Keratinocyte (primary cell): ENCODE measurements at regions not wholly inside any gene's neighbourhood (a gene's known extent, or its start where the extent isn't known, plus 50 kb on each side); places are given as distances from the start of the nearest gene placed in this dataset.

Source experiments
- DNase-seq: peaks from one replicate; pipeline ENCODE4 v3.0.0-alpha.2; 2011; ENCODE audit warnings: low read depth, missing footprints, low spot score
- FAIRE-seq: peaks from 2 replicates; lab custom pipeline; 2011; peaks lifted over from hg19 to GRCh38; lab: Jason Lieb, UNC
- H2AFZ ChIP-seq: 2 replicates; pipeline ENCODE4 v1.6.0; 2012; ENCODE audit warnings: low read length, control low read depth, inconsistent platforms; ENCODE audit not compliant: control insufficient read depth
- H3K27ac ChIP-seq: 2 replicates; pipeline ENCODE4 v1.5.1; 2011; ENCODE audit warnings: low read length; ENCODE audit not compliant: control insufficient read depth, insufficient read depth
- H3K27me3 ChIP-seq: 3 replicates; pipeline ENCODE4 v1.6.0; 2011; ENCODE audit warnings: low read length; ENCODE audit not compliant: control insufficient read depth, insufficient read depth; ENCODE audit errors: extremely low read depth
- H3K36me3 ChIP-seq, 2 experiments: 2 replicates in 1 of 2; 3 replicates in 1 of 2; pipeline ENCODE4 v1.5.1; 2011; ENCODE audit warnings: low read length in 2 of 2, mild to moderate bottlenecking in 1 of 2; ENCODE audit not compliant: control insufficient read depth in 2 of 2, insufficient read depth in 2 of 2; ENCODE audit errors: extremely low read depth in 1 of 2
- H3K4me1 ChIP-seq: 3 replicates; pipeline ENCODE4 v1.5.1; 2011; ENCODE audit warnings: low read length; ENCODE audit not compliant: control insufficient read depth, insufficient read depth; ENCODE audit errors: extremely low read depth
- H3K4me2 ChIP-seq: 3 replicates; pipeline ENCODE4 v1.6.0; 2011; ENCODE audit warnings: low read depth, low read length; ENCODE audit not compliant: control insufficient read depth, insufficient read depth; ENCODE audit errors: extremely low read depth
- H3K4me3 ChIP-seq, 3 experiments: fragments of 200-600 bp in 1 of 3; sonication (generic) in 1 of 3; 2 replicates in 2 of 3; 3 replicates in 1 of 3; pipeline ENCODE4 v1.5.1; 2011 to 2016; ENCODE audit warnings: low read length in 3 of 3, mild to moderate bottlenecking in 3 of 3, control low read depth in 2 of 3, inconsistent platforms in 1 of 3, low read depth in 1 of 3, mixed read lengths in 1 of 3, mixed run types in 1 of 3, moderate library complexity in 1 of 3; ENCODE audit not compliant: control insufficient read depth in 2 of 3, insufficient read depth in 2 of 3; ENCODE audit errors: extremely low read depth in 1 of 3
- H3K79me2 ChIP-seq: 2 replicates; pipeline ENCODE4 v1.6.0; 2012; ENCODE audit warnings: low read length; ENCODE audit not compliant: control insufficient read depth, insufficient read depth
- H3K9ac ChIP-seq: 3 replicates; pipeline ENCODE4 v1.6.0; 2011; ENCODE audit warnings: low read length; ENCODE audit not compliant: control insufficient read depth, insufficient read depth; ENCODE audit errors: extremely low read depth
- H3K9me1 ChIP-seq: 3 replicates; pipeline ENCODE4 v1.6.0; 2011; ENCODE audit warnings: low read length; ENCODE audit not compliant: control insufficient read depth, insufficient read depth; ENCODE audit errors: extremely low read depth
- H3K9me3 ChIP-seq: 2 replicates; pipeline ENCODE4 v1.5.1; 2012; ENCODE audit warnings: low read depth, low read length; ENCODE audit not compliant: control insufficient read depth
- H4K20me1 ChIP-seq: 3 replicates; pipeline ENCODE4 v1.6.0; 2011; ENCODE audit warnings: low read length; ENCODE audit not compliant: control insufficient read depth, insufficient read depth; ENCODE audit errors: extremely low read depth
- CTCF ChIP-seq, 3 experiments: IDR thresholded peaks in 1 of 3; conservative IDR thresholded peaks in 1 of 3; optimal IDR thresholded peaks in 1 of 3; 2 replicates in 2 of 3; 3 replicates in 1 of 3; pipeline versions ENCODE3 to v1.5.1; 2011; ENCODE audit warnings: low read length in 3 of 3, mild to moderate bottlenecking in 3 of 3, moderate library complexity in 2 of 3, control low read depth in 1 of 3, inconsistent platforms in 1 of 3; ENCODE audit not compliant: insufficient read depth in 2 of 3; ENCODE audit errors: extremely low read depth in 1 of 3
- EZH2 ChIP-seq: IDR thresholded peaks from one replicate; pipeline ENCODE4 v1.6.1; 2012; ENCODE audit warnings: inconsistent platforms, mild to moderate bottlenecking, low read length, moderate library complexity
- dilution Hi-C: fragments of 300-500 bp; cut with MboI; formaldehyde crosslinking; loops from one replicate; pipeline ENCODE4 v1.7.0; 2020; ENCODE audit warnings: low sequenced_read_pairs; ENCODE audit not compliant: extremely low pct_ligation_motif_present

GRCh38 chr9:99573085-99573484 lies 248.6 kb upstream of the NR4A3 start:
- TF ChIP-seq CTCF (optimal IDR thresholded peaks at IDR 0.05 in 1 of 3, IDR thresholded peaks at IDR 0.05 in 1 of 3, conservative IDR thresholded peaks at IDR 0.05 in 1 of 3; ENCODE audit: extremely low read depth in 1 of 3, insufficient read depth in 2 of 3, low read length in 3 of 3) (no peak), EZH2 (no peak)
- no peaks in the 10 kb centered on the region for H3K9me1 ChIP-seq
- FAIRE-seq (no peak), DNase-seq (no peak)
- H3K9me3 ChIP-seq: no peaks in the 10 kb centered on the region
- no peak overlapping the region for H3K4me3 ChIP-seq
- H3K9ac ChIP-seq: no peak overlapping the region
- no peak overlapping the region for H2AFZ ChIP-seq
- no peaks in the 10 kb centered on the region for H4K20me1 ChIP-seq
- no peak overlapping the region for H3K4me2 ChIP-seq
- dilution Hi-C loops: no loop called here
- no peaks in the 10 kb centered on the region for H3K4me1 ChIP-seq
- H3K27ac ChIP-seq: no peak overlapping the region
- H3K36me3 ChIP-seq: no peaks in the 10 kb centered on the region
- H3K79me2 ChIP-seq: no peaks in the 10 kb centered on the region
- H3K27me3 ChIP-seq: no peaks in the 10 kb centered on the region

GRCh38 chr9:99573886-99574285 lies 247.8 kb upstream of the NR4A3 start:
- no peak for FAIRE-seq
- no peaks in the 10 kb centered on the region for H3K36me3 ChIP-seq
- H3K9ac ChIP-seq: no peak overlapping the region
- H2AFZ ChIP-seq: no peak overlapping the region
- no peak for TF ChIP-seq CTCF (optimal IDR thresholded peaks at IDR 0.05 in 1 of 3, IDR thresholded peaks at IDR 0.05 in 1 of 3, conservative IDR thresholded peaks at IDR 0.05 in 1 of 3; ENCODE audit: extremely low read depth in 1 of 3, insufficient read depth in 2 of 3, low read length in 3 of 3)
- TF ChIP-seq EZH2: no peak
- no peak overlapping the region for H3K4me2 ChIP-seq
- H3K4me3 ChIP-seq: no peak overlapping the region
- no peak overlapping the region for H3K27ac ChIP-seq
- no peaks in the 10 kb centered on the region for H3K27me3 ChIP-seq
- no peaks in the 10 kb centered on the region for H3K79me2 ChIP-seq
- no peaks in the 10 kb centered on the region for H4K20me1 ChIP-seq
- H3K9me3 ChIP-seq: no peaks in the 10 kb centered on the region
- no peak for DNase-seq
- dilution Hi-C loops: no loop called here
- no peaks in the 10 kb centered on the region for H3K4me1 ChIP-seq
- no peaks in the 10 kb centered on the region for H3K9me1 ChIP-seq
